GM12865 (cell line): ENCODE measurements at regions not wholly inside any gene's neighbourhood (a gene's known extent, or its start where the extent isn't known, plus 50 kb on each side); places are given as distances from the start of the nearest gene placed in this dataset.

ENCODE experiments used
- DNase-seq: peaks from one replicate; pipeline ENCODE4 v3.0.0; 2010; ENCODE audit warnings: low read depth
- H3K4me3 ChIP-seq: 2 replicates; pipeline ENCODE4 v1.5.1; 2011; ENCODE audit warnings: mild to moderate bottlenecking, low read depth, low read length, control low read depth
- TF ChIP-seq, protein P1 (sequence below): IDR thresholded peaks from 2 replicates; pipeline ENCODE4 v1.5.1; 2011; ENCODE audit warnings: low read length, control low read depth, low read depth, inconsistent platforms; ENCODE audit not compliant: insufficient read depth; ENCODE audit errors: missing control alignments

DNA sequence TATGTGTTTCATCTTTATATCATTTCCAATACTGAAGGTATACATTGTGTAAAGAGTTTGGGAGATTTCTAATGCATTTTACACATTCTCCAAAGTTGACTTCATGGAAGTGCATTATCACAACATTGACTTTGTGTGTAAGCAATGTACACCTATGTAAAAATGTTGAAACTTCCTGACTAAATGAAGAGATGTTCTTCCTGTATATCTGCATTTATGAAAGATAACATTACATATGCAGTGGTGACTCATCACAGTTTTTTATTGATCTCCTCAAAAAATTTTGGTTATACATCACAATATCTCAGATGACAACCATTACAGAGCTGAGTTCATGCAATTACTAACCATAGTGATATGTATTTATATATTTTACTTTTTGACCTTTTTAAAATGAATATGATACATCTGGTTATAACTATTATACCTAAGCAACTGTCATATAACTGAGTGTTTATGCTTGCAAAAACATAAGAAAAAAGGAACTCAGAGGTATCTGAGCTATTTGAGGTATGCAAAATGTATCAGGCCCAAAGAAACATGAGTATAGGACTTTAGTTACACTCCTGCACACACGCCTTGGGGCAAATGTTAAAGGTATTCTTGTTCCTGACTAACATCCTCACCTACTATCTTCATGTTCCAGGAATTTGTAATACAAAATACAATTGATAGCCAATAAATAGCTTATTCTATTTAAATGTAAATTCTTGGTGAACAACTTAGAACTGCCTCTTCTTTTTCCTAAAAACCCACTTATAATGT, 88.2 kb upstream of the OLFM3 start:
- TF ChIP-seq, protein P1, sequence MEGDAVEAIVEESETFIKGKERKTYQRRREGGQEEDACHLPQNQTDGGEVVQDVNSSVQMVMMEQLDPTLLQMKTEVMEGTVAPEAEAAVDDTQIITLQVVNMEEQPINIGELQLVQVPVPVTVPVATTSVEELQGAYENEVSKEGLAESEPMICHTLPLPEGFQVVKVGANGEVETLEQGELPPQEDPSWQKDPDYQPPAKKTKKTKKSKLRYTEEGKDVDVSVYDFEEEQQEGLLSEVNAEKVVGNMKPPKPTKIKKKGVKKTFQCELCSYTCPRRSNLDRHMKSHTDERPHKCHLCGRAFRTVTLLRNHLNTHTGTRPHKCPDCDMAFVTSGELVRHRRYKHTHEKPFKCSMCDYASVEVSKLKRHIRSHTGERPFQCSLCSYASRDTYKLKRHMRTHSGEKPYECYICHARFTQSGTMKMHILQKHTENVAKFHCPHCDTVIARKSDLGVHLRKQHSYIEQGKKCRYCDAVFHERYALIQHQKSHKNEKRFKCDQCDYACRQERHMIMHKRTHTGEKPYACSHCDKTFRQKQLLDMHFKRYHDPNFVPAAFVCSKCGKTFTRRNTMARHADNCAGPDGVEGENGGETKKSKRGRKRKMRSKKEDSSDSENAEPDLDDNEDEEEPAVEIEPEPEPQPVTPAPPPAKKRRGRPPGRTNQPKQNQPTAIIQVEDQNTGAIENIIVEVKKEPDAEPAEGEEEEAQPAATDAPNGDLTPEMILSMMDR: no peak
- no peak overlapping the region for H3K4me3 ChIP-seq
- no peak for DNase-seq

DNA sequence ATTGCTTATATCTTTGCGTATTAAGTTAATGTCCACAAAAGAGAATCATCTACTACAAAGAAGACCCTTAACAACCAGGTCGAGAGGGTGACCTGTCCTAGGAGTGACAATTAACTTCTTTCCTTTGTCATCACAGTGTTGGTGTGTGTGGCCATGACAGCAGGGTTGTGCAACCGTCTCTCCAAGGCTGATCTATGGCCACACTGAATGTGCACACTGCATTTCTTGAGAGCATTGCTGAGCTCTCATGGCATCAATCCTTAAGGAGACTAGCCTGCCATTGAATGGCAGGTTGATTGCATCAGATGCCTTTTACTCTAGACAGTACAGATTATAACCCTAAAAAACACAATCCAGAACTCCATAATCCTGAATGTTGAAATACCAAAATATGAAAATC, 86.5 kb upstream of the OLFM3 start:
- DNase-seq: no peak
- TF ChIP-seq, protein P1: no peak
- no peak overlapping the region for H3K4me3 ChIP-seq

DNA sequence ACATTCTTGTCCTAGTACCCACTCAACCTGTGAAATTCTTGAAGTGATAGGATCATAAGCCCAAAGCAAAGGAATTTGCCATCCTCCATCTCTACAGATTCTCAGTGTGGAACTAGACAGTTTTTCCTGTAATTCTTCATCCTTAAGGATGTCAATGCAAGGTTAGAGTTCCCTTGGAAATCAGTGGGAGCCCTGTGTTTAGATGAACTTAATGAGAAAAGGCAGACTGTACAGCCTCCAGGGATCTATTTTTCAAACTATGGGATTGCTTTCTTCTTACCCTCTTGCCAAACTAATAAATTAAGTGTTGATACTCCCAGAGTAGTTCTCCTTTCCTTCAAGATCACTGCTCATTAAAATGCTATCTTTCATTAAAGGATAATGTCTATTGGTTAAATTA, 78.1 kb upstream of the OLFM3 start:
- DNase-seq: no peak
- TF ChIP-seq, protein P1: no peak
- H3K4me3 ChIP-seq: no peak overlapping the region

DNA sequence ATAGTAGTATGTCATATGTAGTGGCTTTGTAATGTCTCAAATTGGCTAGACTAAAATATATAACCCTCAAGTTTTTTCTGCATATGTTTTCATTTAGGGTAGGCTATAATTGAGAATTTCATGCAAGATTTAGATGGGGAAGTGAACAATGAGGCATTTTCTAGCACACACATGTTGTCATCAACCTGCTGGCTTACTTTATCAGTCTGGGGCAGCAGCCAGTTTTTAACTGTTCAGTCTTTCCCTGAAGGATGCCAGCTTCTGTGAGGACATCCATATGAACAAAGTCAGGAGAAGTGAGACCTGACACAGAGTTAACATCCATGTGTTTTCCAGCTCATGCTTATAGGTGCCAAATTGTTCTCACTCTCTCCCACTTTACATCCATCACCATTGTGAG, 74.7 kb upstream of the OLFM3 start:
- DNase-seq: no peak
- no peak overlapping the region for H3K4me3 ChIP-seq
- TF ChIP-seq, protein P1: no peak

DNA sequence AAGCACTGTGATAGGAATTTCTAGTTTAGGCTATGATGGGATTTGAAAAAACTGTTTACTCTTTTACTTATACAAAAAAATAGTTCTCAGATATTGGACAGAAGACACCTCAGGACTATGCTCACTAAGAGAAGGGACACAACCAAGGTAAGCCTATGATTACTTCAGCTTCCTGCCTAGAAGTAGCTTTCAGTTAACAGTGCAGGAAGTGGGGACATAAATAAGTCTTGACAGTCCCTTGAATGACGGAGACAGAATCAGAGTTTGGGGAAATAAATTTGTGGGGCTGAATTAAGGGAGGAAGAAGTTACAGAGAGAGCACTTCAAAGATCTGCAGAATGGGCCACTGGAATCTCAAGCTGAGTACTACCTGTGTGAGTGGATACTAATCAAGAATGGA, 53.8 kb upstream of the OLFM3 start:
- TF ChIP-seq, protein P1: no peak
- H3K4me3 ChIP-seq: no peak overlapping the region
- no peak for DNase-seq

- H3K4me3 ChIP-seq: no peak overlapping the region
- no peak for DNase-seq
- TF ChIP-seq, protein P1: no peak
Measured at GRCh38 chr1:102047724-102048123, 51.0 kb upstream of the OLFM3 start.
